Suppressor macrophage treated with lipopolysaccharide for 4 hours (primary cell): ENCODE measurements at regions not wholly inside any gene's neighbourhood (a gene's known extent, or its start where the extent isn't known, plus 50 kb on each side); places are given as distances from the start of the nearest gene placed in this dataset.

ENCODE experiments used
- DNase-seq: peaks from one replicate; pipeline ENCODE4 v3.0.0-alpha.2; 2020

- no peak for DNase-seq
These were observed 217.6 kb upstream of the TOPAZ1 start for GRCh38 chr3:44023961-44024593.

DNA sequence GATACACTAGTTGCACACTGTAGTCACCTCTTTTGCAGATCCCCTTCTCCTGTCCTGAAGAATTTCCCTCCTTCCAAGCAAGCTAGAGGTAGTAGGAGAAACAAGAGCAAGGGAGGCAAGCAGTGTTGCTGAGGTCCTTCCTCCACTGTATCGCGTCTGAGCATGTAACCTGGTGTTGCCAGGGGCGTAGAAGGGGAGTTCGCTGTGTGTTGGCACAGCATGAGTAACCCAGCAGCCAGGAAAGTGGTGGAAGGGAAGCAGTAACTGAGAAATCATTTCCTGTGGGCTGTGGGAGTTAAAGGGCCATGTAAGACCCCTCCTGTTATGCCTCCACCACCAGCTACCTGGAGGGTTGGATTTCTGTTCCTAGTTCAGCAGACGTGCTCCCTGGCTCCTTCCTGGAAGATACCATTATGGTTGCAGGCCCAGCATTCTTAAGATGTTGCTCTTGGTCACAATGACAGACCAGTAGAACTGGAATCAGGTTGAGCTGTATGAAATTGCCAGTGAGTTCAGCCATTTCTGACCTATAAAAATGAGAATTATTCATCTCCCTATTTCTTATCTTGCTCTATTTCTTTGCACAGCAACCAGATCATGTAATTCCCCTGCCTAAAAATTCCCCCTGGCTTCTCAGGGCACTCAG is 215.3 kb upstream of the TOPAZ1 start:
- DNase-seq, result no peak

GRCh38 chr3:44029100-44029499 is 212.6 kb upstream of the TOPAZ1 start:
- DNase-seq, result no peak

DNA sequence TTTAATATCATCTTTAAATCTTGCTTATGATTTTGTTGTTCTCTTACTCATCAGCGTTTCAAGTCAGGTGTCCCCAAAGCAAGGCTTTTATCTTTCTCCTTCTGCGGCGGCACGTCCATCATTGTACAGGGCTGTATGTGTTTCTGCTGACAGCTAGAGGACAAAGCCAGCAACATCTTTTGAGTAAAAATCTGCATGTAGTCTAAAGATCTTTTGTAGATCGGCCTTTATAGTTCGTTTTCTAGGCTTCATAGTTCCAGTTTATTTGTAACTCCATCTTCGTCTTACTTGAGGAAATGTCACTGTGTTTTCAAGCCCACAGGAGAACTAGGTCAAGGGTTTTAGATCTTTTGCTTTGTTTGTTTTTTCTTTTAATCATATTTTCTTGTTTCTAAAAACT is 211.4 kb upstream of the TOPAZ1 start:
- no peak for DNase-seq

DNA sequence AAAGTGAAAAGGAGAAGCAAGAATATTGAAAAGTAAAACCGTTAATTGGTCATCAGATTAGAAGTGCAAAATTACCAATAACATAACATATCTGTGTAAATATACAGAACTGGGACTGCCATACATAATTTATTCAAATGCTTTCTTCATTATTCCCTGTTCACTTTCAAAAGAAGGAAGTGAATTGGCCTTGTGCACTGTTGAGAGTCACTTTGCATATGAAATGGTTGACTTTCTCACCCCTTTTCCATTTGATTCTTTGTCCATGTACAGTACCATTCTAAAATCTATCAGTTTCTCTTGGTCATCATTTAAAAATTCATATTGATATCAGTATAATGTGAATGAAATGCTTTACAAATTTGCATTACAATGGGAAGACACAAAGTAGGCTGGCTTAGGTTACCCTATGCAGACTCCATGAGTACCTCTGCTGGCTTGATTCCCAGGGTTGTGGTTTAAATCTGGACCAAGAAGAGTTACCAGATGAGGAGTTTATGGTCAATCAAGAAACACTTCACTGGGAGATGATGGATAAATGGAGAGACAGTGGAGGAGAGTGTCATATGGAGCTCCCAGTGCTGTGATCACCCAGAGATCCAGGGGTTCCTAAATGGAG is 210.9 kb upstream of the TOPAZ1 start:
- no peak for DNase-seq

DNA sequence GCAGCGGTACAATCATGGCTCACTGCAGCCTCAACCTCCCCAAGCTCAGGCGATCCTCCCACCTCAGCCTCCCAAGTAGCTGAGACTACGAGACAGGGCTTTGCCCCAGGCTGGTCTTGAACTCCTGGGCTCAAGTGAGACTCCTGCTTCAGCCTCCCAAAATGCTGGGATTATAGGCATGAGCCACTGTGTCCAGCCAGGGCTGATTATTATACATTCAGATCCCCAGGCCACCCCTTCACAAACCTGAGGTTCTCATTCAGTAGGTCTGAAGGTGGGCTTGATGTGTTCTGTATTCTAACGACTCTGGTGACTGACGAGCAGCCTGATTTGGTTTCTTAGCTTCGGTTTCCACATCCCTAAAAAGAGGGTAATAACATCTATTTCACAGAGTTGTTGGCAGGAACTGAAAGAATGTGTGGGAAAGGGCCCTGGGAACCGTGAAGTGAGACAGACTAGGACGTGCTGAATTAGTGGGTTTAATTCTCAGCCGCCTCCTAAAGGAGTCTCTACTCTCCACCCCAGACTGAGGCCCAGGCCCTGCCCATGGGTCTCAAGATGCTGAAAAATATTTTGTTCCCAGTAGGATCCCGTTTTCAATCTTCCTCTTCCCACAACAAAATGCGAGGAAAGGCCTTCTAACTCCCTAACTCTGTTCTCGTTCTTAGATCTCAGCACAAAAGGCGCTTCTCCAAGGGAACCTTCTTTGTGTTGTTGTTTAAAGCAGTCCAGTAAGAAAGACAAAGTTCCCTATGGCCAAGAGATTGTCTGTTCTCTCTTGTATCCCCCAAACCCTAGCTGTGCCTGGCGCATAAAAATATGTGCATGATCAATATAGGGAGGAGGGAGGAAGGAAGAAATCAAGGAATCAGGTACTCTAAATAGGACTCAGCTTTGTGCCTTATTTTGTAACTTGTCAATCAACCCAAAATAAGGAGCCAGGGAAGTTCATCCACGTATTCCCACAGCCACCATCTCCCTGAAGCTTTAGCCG is 210.0 kb upstream of the TOPAZ1 start:
- DNase-seq, result no peak

GRCh38 chr3:44032487-44032886 is 209.2 kb upstream of the TOPAZ1 start:
- no peak for DNase-seq

DNA sequence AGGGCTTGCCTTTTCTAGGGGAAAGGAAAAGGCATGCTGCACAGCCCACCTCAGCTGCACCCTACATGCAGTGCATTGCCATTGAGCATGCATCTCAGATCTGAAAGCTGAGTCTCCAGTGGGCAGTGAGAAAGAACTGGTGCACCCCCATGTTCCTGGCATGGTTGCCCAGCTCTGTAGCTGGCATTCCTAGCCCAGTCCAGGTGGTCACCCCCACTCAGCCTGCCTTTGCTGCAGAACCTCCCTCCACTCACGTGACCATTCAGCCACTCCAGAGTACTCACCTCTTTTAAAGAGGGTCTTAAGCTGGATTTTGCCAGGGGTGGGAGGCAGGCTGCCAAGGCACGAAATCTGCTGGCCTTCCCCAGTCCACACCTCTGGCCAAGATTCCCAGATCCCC is 208.6 kb upstream of the TOPAZ1 start:
- DNase-seq, result no peak

- no peak for DNase-seq
These were observed 204.8 kb upstream of the TOPAZ1 start for GRCh38 chr3:44036850-44037249.

DNA sequence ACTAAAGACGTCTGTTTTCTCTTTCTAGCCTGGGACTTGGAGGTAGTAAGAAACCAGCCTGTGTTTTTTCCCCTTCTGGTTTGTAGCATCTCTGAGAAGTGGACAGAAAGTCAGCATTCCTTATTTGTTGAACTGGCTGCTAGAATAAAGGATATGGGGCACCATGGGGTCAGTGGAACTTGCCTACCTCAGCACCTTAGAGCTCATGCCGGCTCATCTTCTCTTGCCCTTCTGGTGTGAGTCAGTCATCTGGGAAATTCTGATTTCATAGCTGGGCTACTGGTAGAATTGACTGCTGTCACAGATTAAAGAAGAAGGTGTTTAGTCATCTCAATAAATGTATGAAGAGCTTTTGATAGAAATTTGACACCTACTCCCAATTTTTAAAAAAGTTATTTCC is 202.7 kb upstream of the TOPAZ1 start:
- DNase-seq, result no peak

DNA sequence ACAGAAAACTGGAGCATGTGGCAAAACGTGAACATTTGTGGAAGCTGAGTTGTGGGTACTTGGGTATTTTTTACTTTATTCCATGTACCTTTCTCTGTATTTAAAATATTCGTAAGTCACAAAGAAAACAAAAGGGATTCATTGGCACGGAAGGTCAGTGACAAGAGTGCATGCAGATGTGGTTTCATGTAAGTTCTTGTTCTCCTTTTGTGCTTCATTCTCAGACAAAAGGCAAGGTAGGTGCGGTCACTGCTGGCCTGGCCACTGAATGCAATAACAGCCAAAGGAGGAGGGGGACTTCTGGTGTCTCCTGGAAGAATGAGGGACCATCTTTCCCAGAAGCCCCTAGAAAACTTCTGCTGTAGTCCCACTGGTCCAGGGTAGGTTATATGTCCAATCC is 200.0 kb upstream of the TOPAZ1 start:
- no peak for DNase-seq

- DNase-seq, result no peak
These were observed 198.9 kb upstream of the TOPAZ1 start for GRCh38 chr3:44042772-44043171.

GRCh38 chr3:44045476-44046275 is 196.0 kb upstream of the TOPAZ1 start:
- peak; percentile 88 for DNase-seq

DNA sequence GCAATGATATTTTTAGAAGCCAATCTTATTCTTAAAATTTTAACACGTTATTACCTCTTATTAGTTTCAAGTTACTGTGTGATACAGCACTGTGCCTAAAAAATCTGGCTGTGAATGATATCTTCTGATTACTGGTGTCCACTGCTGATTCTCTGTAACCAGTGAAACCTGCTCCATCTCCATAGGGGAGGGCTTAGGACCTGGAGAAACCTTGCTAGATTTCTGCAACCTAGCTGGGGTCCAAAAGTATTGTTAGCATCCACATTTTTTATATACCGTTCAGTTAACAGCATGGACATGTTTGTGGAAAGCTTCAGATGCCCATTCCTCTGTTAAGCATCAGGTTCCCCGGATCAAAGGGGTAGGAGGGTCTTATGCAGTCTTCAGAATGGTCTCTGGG is 193.9 kb upstream of the TOPAZ1 start:
- no peak for DNase-seq

DNA sequence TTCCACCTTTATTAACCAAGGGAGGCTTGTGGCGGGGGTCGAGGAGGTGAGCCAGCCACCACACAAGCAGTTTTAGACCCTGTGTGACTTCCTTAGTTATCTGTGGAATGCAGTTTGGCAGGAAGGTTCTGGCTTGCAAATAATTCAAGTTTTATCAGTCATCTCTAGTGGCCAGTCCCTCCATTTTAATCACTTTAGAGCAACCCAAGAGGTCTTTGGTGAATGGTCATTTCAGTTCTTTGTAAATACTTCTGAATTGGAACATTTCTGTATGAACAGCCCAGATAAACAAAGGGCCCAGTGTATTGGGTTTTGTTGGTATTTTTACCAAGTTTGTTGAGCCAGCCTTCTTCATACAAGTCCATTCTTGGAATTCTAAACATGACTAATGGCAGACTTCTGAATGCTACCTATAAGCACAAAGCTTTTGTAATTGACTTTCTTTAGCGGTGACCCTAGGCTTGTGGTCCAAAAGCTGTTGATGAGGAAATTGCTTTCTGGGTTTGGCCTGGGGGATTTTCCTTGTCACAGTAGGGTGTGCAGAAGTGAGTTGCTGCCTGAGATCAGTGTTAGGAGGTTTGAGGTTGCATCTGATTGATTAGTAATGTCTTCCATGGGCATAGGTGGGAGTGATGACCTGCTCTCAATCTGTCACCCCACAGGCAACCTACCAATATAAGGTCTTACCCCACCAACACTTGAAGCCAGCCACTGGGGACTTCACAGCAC is 193.3 kb upstream of the TOPAZ1 start:
- no peak for DNase-seq

DNA sequence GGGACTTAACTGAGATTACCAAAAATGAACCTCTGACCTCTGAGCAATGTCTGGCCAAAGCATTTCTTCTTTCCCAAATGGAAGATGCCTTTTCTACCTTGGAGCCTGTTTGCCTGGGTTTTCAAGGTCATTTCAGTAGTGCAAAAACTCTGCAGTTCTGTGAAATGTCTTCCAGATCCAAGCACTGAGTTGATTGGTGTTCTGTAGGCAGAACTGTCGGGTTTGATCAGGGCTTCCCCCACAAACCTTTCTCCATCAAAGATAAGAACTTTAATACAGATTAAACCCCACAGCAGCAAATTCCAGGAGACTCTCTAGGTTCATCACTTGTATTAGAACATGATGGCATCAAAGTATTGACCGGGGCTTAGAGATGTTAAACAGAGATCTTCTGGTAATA is 192.7 kb upstream of the TOPAZ1 start:
- DNase-seq, result no peak

DNA sequence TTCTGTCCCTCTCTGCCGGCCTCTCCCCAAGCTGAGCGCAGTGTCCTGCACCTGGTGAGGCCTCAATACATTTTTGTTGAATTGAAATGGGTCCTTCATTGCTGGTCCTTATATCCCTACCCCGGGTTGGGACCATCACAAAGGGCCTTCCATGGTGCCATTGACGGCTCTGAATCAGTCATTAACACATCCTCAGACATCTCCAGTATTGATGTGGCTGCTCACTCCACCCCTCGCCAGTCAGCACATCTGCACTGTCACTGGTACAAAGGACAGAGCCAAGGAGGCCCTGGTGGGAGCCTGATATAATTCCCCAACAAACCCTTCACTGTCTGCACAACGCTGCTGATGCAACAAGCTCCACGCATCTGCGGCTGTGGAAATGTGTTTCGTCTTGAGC is 191.6 kb upstream of the TOPAZ1 start:
- DNase-seq, result no peak

DNA sequence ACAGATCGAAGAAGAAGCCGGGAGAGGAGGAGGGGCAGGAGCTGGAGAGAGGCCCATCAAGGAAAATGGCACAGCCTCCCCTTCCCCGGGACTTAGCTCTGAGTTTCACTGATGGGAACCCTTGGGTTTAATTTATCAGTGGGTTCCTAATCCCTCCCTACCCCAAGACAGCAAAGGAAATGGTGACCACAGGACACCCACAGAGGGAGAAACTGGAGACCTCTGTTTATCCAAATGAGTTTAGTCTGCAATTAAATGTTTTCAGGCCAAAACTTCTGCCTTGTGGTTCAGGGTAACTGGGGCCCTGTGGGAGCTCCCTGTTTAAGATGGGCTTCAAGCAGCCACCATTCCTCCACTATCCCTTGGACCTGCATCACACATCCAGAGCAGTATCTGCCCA is 190.8 kb upstream of the TOPAZ1 start:
- DNase-seq, result no peak

GRCh38 chr3:44055951-44056350 is 185.7 kb upstream of the TOPAZ1 start:
- no peak for DNase-seq

DNA sequence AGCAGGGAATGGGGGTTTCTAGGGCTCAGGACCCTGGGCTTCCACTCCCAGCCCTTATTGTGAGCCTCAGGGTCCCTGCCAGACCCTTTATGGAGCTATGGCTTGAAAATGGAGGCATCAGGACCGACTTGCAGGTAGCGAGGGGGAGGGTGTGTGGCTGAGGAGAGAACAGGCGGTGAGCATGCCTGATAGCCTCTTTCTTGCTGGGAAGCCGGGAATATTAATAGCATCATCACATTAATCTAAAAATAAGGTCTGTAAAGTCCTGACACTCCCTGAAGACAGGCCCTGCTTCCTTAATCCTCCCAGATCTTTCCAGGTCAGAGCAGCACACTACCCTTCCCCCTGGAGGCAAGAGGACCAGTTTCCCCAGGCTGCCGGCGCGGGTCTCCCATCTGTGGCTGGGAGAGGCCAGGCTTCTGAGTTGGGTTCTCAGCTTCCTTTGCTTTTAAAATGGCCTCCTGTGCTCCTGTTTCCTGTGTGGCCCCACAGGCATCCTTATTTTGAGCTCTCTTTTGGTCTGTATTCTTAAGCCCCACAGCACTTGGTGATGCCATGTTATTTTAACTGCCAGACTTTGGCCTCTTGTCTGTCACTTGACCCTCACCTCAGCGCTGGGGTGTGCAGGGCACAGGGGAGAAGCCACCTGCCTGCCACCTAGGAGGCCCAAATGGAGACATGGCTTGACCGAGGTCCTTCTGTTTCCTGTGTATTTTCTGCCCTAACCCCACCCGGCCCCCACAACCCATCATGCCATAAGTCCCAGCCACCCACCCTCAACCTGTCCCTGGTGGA is 185.0 kb upstream of the TOPAZ1 start:
- DNase-seq, result no peak
